Spleen (tissue), 11 donors: ENCODE measurements at regions not wholly inside any gene's neighbourhood (a gene's known extent, or its start where the extent isn't known, plus 50 kb on each side); places are given as distances from the start of the nearest gene placed in this dataset.

Source experiments
- DNase-seq: peaks from one replicate; pipeline ENCODE4 v3.0.0-alpha.2; 2020
- H3K27ac ChIP-seq, 8 donors: fragments of 200-600 bp; sonication (generic) in 7 of 8; 1 replicate in 4 of 8; 2 replicates in 4 of 8; pipeline versions ENCODE4 v1.5.0 to v1.8.0; 2016 to 2021; ENCODE audit warnings: inconsistent platforms in 4 of 8, mild to moderate bottlenecking in 4 of 8, moderate library complexity in 1 of 8
- H3K27me3 ChIP-seq, 7 donors: fragments of 200-600 bp; sonication (generic) in 6 of 7; replicated peaks in 1 of 7; 1 replicate in 4 of 7; 2 replicates in 3 of 7; pipeline versions ENCODE4 v1.5.0 to v1.8.0; 2016 to 2021; ENCODE audit warnings: inconsistent platforms in 3 of 7, mild to moderate bottlenecking in 1 of 7
- H3K36me3 ChIP-seq, 6 donors: fragments of 200-600 bp; sonication (generic) in 5 of 6; 1 replicate in 4 of 6; 2 replicates in 2 of 6; pipeline versions ENCODE4 v1.5.0 to v1.8.0; 2016 to 2021; ENCODE audit warnings: inconsistent platforms in 2 of 6
- H3K4me1 ChIP-seq, 6 donors: fragments of 200-600 bp; sonication (generic) in 5 of 6; 1 replicate in 3 of 6; 2 replicates in 3 of 6; pipeline versions ENCODE4 v1.5.0 to v1.8.0; 2016 to 2021; ENCODE audit warnings: inconsistent platforms in 3 of 6
- H3K4me3 ChIP-seq, 8 donors: fragments of 200-600 bp; sonication (generic) in 7 of 8; 1 replicate in 4 of 8; 2 replicates in 4 of 8; pipeline versions ENCODE4 v1.5.0 to v1.8.0; 2016 to 2021; ENCODE audit warnings: inconsistent platforms in 4 of 8, mild to moderate bottlenecking in 4 of 8, moderate library complexity in 2 of 8
- H3K9me3 ChIP-seq, 8 donors: fragments of 200-600 bp; sonication (generic) in 7 of 8; 1 replicate in 4 of 8; 2 replicates in 4 of 8; pipeline versions ENCODE4 v1.5.0 to v1.8.0; 2016 to 2021; ENCODE audit warnings: inconsistent platforms in 4 of 8
- CTCF ChIP-seq, 11 experiments: fragments of 200-600 bp in 7 of 11; fragments of 450-650 bp in 4 of 11; sonication (generic) in 4 of 11; IDR thresholded peaks in 8 of 11; conservative IDR thresholded peaks in 3 of 11; 1 replicate in 7 of 11; 2 replicates in 4 of 11; pipeline versions ENCODE4 v1.4.0 to v1.8.0; 2016 to 2021; ENCODE audit warnings: antibody characterized with exemption in 11 of 11, inconsistent platforms in 4 of 11, mild to moderate bottlenecking in 1 of 11
- POLR2A ChIP-seq, 3 donors: fragments of 450-650 bp; IDR thresholded peaks; one replicate each; pipeline ENCODE4 v1.5.1; 2017; ENCODE audit warnings: antibody characterized with exemption in 3 of 3, mild to moderate bottlenecking in 1 of 3
- POLR2AphosphoS5 ChIP-seq, 3 donors: sonication (generic); formaldehyde crosslinking; IDR thresholded peaks; one replicate each; pipeline ENCODE4 v1.5.1; 2017; ENCODE audit warnings: antibody characterized with exemption in 3 of 3
- WGBS, 5 donors: extraction: QIAGEN DNeasy Blood & Tissue Kit in 3 of 5; methylation state at CpG; one replicate each; pipeline versions ENCODE4 v1.1.5 to v1.1.7; 2013 to 2018; 5-methylcytosine and 5-hydroxymethylcytosine counted together
- intact Hi-C: fragments of 100-400 bp; cut with DNase I; formaldehyde crosslinking; loops from one replicate; pipeline ENCODE4 v1.15.0; 2023; ENCODE audit warnings: low total_unique reads
- donor health status: healthy with polysubstance abuse.
- donor health status: DM: no; HTN: no; CAD: no; lungs with moderate emphysema.
- donor health status: DM: no; HTN: no; CAD: no.
- donor health status: Bipolar disorder and iron deficiency.
- donor health status: healthy.
- donor health status: DM: no; HTN: no; CAD: no.
- donor health status: DM: yes; HTN: yes; CAD: no.

GRCh38 chr2:13745330-13745729 lies 887.2 kb upstream of the LRATD1 start:
- peaks cover 0 to 65% (median 35%) of the 10 kb centered on the region in 8 donors for H3K9me3 ChIP-seq
- H3K36me3 ChIP-seq = no peaks in the 10 kb centered on the region
- DNase-seq = no peak
- H3K4me1 ChIP-seq = no peaks in the 10 kb centered on the region
- intact Hi-C loops = no loop called here
- no peak overlapping the region for H3K27ac ChIP-seq
- H3K27me3 ChIP-seq = no peaks in the 10 kb centered on the region
- no peak overlapping the region for H3K4me3 ChIP-seq
- TF ChIP-seq POLR2A (IDR thresholded peaks at IDR 0.05) (no peak), POLR2AphosphoS5 (IDR thresholded peaks at IDR 0.05) (no peak), CTCF (IDR thresholded peaks at IDR 0.05 in 8 of 11, conservative IDR thresholded peaks at IDR 0.05 in 3 of 11) (no peak)
- WGBS, 5 donors = 25 to 70% (median 52%) methylated on average over 2 to 3 of the region's 3 CpGs

DNA sequence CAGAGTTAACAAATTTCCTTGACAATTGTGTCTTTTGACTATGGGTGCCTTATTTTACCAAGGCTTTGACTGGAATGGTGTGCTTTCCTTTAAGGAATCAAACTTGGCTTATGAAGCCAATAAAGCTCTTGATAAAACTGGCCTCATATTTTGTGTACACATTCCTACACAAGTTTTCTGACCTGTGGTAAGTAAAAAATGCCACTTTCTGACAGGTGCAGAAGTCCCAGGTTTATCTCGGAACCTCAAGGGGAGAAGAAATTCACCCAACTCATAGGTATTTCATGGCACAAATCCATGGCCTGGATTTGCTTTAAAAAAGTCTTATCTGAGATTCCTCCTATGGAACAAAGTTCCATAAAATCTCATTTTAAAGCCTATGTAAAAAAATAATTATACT lies 880.6 kb upstream of the LRATD1 start:
- H3K27me3 ChIP-seq = no peaks in the 10 kb centered on the region
- 82 to 98% (median 92%) methylated on average over 1 of the region's 1 CpG for WGBS, 5 donors
- intact Hi-C loops = no loop called here

GRCh38 chr2:13758412-13758811 lies 874.1 kb upstream of the LRATD1 start:
- no peak for TF ChIP-seq POLR2A (IDR thresholded peaks at IDR 0.05)
- no peak for TF ChIP-seq CTCF (IDR thresholded peaks at IDR 0.05 in 8 of 11, conservative IDR thresholded peaks at IDR 0.05 in 3 of 11)
- no peak for TF ChIP-seq POLR2AphosphoS5 (IDR thresholded peaks at IDR 0.05)
- H3K4me3 ChIP-seq = no peak overlapping the region
- WGBS, 5 donors = 7 to 23% (median 18%) methylated on average over 1 of the region's 1 CpG
- no peaks in the 10 kb centered on the region for H3K4me1 ChIP-seq
- intact Hi-C loops = no loop called here
- no peaks in the 10 kb centered on the region for H3K9me3 ChIP-seq
- no peaks in the 10 kb centered on the region for H3K36me3 ChIP-seq
- DNase-seq = no peak
- H3K27me3 ChIP-seq = no peaks in the 10 kb centered on the region
- H3K27ac ChIP-seq = no peak overlapping the region

More for the DNA sequence above, 880.6 kb upstream of the LRATD1 start:
- Histone ChIP-seq H3K4me1 (no peaks in the 10 kb centered on the region), H3K36me3 (no peaks in the 10 kb centered on the region), H3K27ac (no peak overlapping the region), H3K9me3 (peaks cover 0 to 21% (median 10%) of the 10 kb centered on the region in 8 donors), H3K4me3 (no peak overlapping the region)
- DNase-seq = no peak
- TF ChIP-seq POLR2AphosphoS5 (IDR thresholded peaks at IDR 0.05) (no peak), CTCF (IDR thresholded peaks at IDR 0.05 in 8 of 11, conservative IDR thresholded peaks at IDR 0.05 in 3 of 11) (no peak), POLR2A (IDR thresholded peaks at IDR 0.05) (no peak)

- Histone ChIP-seq H3K4me3 (no peak overlapping the region), H3K36me3 (no peaks in the 10 kb centered on the region), H3K27ac (no peak overlapping the region), H3K27me3 (no peaks in the 10 kb centered on the region), H3K4me1 (no peaks in the 10 kb centered on the region), H3K9me3 (peaks cover 0 to 19% (median 0%) of the 10 kb centered on the region in 8 donors)
- WGBS, 5 donors = 39 to 66% (median 47%) methylated on average over 2 of the region's 2 CpGs
- intact Hi-C loops = no loop called here
- no peak for TF ChIP-seq CTCF (IDR thresholded peaks at IDR 0.05 in 8 of 11, conservative IDR thresholded peaks at IDR 0.05 in 3 of 11)
- no peak for TF ChIP-seq POLR2AphosphoS5 (IDR thresholded peaks at IDR 0.05)
- no peak for TF ChIP-seq POLR2A (IDR thresholded peaks at IDR 0.05)
- no peak for DNase-seq
These were observed 864.2 kb upstream of the LRATD1 start for GRCh38 chr2:13768274-13768673.
